ENCODE measurements at regions not wholly inside any gene's neighbourhood (a gene's known extent, or its start where the extent isn't known, plus 50 kb on each side); places are given as distances from the start of the nearest gene placed in this dataset.

DNA sequence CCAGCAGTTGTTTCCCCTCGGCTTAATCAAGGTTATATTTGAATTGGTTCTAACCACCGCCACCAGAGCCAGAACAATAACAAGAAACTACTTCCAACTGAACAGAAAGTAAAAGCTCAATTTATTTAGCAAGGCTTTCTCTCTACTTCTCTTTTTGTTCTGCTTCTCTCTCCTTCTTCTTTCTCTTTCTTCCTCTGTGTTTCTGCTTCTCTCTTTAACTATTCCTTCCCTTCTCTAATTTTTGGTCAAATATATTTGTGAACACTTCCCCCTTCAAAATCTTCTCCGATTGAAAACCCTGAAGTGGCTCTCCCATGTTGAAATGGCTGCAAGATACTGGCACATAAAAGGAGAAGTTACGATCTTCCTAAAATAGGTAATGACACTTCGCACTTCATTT is 1195.9 kb upstream of the PRKX start:
- Histone ChIP-seq H3K79me2 (replicated peaks; ENCODE audit: insufficient read depth, low read length) (no peaks in the 10 kb centered on the region), H3K27ac (ENCODE audit: low read length) (no peak overlapping the region), H3K27me3 (ENCODE audit: insufficient read depth, low read depth, low read length) (no peaks in the 10 kb centered on the region), H3F3A (ENCODE audit: insufficient read depth, low read length, poor library complexity, severe bottlenecking) (no peaks in the 10 kb centered on the region), H3K4me3 (ENCODE audit: low read length) (no peak overlapping the region), H3K9ac (ENCODE audit: low read length) (no peak overlapping the region), H2AFZ (ENCODE audit: low read depth, low read length) (no peak overlapping the region), H4K20me1 (ENCODE audit: insufficient read depth) (no peaks in the 10 kb centered on the region), H3K36me3 (ENCODE audit: insufficient read depth, low read length) (no peaks in the 10 kb centered on the region), H3K4me2 (ENCODE audit: low read length) (no peak overlapping the region), H3K9me2 (ENCODE audit: insufficient read depth, low read length) (no peaks in the 10 kb centered on the region), H3K9me3 (ENCODE audit: low read length) (no peaks in the 10 kb centered on the region)
- TF ChIP-seq RAD21 (conservative IDR thresholded peaks at IDR 0.05) (no peak), EP300 (conservative IDR thresholded peaks at IDR 0.05; ENCODE audit: poor library complexity, severe bottlenecking) (no peak), MXI1 (conservative IDR thresholded peaks at IDR 0.05; ENCODE audit: poor library complexity, severe bottlenecking) (no peak), EZH2 (IDR thresholded peaks at IDR 0.05; ENCODE audit: borderline replicate concordance, insufficient read depth, low read length, poor library complexity, severe bottlenecking) (no peak), SMC3 (conservative IDR thresholded peaks at IDR 0.05; ENCODE audit: poor library complexity) (no peak), TAF1 (IDR thresholded peaks at IDR 0.05; ENCODE audit: low read depth) (no peak), POLR2AphosphoS5 (IDR thresholded peaks at IDR 0.05) (no peak)
- TF ChIP-seq, protein P1, sequence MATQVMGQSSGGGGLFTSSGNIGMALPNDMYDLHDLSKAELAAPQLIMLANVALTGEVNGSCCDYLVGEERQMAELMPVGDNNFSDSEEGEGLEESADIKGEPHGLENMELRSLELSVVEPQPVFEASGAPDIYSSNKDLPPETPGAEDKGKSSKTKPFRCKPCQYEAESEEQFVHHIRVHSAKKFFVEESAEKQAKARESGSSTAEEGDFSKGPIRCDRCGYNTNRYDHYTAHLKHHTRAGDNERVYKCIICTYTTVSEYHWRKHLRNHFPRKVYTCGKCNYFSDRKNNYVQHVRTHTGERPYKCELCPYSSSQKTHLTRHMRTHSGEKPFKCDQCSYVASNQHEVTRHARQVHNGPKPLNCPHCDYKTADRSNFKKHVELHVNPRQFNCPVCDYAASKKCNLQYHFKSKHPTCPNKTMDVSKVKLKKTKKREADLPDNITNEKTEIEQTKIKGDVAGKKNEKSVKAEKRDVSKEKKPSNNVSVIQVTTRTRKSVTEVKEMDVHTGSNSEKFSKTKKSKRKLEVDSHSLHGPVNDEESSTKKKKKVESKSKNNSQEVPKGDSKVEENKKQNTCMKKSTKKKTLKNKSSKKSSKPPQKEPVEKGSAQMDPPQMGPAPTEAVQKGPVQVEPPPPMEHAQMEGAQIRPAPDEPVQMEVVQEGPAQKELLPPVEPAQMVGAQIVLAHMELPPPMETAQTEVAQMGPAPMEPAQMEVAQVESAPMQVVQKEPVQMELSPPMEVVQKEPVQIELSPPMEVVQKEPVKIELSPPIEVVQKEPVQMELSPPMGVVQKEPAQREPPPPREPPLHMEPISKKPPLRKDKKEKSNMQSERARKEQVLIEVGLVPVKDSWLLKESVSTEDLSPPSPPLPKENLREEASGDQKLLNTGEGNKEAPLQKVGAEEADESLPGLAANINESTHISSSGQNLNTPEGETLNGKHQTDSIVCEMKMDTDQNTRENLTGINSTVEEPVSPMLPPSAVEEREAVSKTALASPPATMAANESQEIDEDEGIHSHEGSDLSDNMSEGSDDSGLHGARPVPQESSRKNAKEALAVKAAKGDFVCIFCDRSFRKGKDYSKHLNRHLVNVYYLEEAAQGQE (IDR thresholded peaks at IDR 0.05; ENCODE audit: borderline replicate concordance) = no peak
- TF ChIP-seq, protein P2, sequence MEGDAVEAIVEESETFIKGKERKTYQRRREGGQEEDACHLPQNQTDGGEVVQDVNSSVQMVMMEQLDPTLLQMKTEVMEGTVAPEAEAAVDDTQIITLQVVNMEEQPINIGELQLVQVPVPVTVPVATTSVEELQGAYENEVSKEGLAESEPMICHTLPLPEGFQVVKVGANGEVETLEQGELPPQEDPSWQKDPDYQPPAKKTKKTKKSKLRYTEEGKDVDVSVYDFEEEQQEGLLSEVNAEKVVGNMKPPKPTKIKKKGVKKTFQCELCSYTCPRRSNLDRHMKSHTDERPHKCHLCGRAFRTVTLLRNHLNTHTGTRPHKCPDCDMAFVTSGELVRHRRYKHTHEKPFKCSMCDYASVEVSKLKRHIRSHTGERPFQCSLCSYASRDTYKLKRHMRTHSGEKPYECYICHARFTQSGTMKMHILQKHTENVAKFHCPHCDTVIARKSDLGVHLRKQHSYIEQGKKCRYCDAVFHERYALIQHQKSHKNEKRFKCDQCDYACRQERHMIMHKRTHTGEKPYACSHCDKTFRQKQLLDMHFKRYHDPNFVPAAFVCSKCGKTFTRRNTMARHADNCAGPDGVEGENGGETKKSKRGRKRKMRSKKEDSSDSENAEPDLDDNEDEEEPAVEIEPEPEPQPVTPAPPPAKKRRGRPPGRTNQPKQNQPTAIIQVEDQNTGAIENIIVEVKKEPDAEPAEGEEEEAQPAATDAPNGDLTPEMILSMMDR (IDR thresholded peaks at IDR 0.05; ENCODE audit: poor library complexity, severe bottlenecking) = no peak

DNA sequence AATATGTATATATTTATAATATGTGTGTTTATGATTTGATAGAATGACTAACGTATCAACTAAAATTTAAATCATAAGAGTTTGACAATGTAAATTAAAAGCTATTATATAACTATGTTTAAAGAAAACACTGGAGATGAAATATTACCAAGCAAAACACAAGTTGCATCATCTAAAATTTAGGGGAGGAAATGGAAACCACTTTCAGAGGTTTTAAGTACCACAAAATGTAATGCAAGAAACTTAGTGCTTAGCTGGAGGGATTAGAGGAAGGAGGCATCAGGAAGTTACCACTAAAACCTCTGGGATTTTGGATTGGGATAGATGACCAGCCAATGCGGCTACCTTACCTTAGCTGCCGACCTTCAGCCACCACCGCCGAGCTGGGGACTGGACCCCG is 1192.1 kb upstream of the PRKX start:
- TF ChIP-seq SMC3 (conservative IDR thresholded peaks at IDR 0.05; ENCODE audit: poor library complexity) = no peak
- no peak for TF ChIP-seq POLR2AphosphoS5 (IDR thresholded peaks at IDR 0.05)
- no peak for TF ChIP-seq TAF1 (IDR thresholded peaks at IDR 0.05; ENCODE audit: low read depth)
- TF ChIP-seq, protein P2 (IDR thresholded peaks at IDR 0.05; ENCODE audit: poor library complexity, severe bottlenecking) = no peak
- no peak for TF ChIP-seq EZH2 (IDR thresholded peaks at IDR 0.05; ENCODE audit: borderline replicate concordance, insufficient read depth, low read length, poor library complexity, severe bottlenecking)
- TF ChIP-seq RAD21 (conservative IDR thresholded peaks at IDR 0.05) = no peak
- TF ChIP-seq MXI1 (conservative IDR thresholded peaks at IDR 0.05; ENCODE audit: poor library complexity, severe bottlenecking) = no peak

More for the DNA sequence above, 1192.1 kb upstream of the PRKX start:
- Histone ChIP-seq H3K27ac (ENCODE audit: low read length) (no peak overlapping the region), H3K4me3 (ENCODE audit: low read length) (no peak overlapping the region), H3K9me3 (ENCODE audit: low read length) (no peaks in the 10 kb centered on the region), H3K79me2 (replicated peaks; ENCODE audit: insufficient read depth, low read length) (no peaks in the 10 kb centered on the region), H3K9ac (ENCODE audit: low read length) (no peak overlapping the region), H3K4me2 (ENCODE audit: low read length) (no peak overlapping the region), H3K27me3 (ENCODE audit: insufficient read depth, low read depth, low read length) (no peaks in the 10 kb centered on the region), H3F3A (ENCODE audit: insufficient read depth, low read length, poor library complexity, severe bottlenecking) (no peaks in the 10 kb centered on the region), H4K20me1 (ENCODE audit: insufficient read depth) (no peaks in the 10 kb centered on the region), H3K9me2 (ENCODE audit: insufficient read depth, low read length) (no peaks in the 10 kb centered on the region), H2AFZ (ENCODE audit: low read depth, low read length) (no peak overlapping the region), H3K36me3 (ENCODE audit: insufficient read depth, low read length) (no peaks in the 10 kb centered on the region)

All from neural cell (in vitro differentiated cells).